ENCODE measurements at regions not wholly inside any gene's neighbourhood (a gene's known extent, or its start where the extent isn't known, plus 50 kb on each side); places are given as distances from the start of the nearest gene placed in this dataset.
A peak's percentile ranks its signal among the peaks of the same experiment; 100 is the strongest.
"Not testable (repeated sequence)": the region's sequence is repeated elsewhere in the genome, so short reads cannot be mapped to it uniquely, and the experiment has no call there.

DNA sequence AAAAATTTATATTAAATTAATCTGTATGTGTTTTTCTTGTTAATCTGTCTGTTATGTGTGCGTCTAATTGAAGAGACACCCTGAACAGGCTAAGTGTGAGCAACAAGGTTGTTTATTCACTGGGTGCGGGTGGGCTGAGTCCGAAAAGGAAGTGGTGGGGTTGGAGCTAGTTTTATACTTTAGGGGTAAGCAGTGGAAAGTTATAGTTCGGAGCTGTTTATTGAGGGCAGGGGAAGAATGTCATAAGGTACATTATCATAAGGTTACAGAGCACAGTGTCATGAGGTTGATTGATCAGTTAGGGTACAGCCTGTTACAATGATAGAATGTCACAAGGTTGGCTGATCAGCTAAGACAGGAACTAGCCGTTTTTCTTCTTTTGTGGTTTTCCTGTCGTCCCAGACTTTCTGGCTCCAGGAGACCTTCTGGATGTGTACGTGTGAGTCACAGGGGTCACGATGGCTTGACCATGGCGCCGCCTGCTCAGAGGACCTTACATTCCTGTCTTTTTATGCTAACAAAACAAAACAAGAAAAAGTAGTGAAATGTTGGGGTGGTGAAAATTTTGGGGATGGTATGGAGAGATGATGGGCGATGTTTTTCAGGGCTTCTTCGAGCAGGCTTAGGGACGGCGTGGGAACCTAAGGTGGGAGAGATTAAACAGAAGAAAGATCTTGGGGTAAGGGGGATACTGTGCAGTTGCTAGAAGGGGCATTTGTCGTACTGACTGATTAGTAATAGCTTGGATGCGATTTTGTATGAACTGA is 754.0 kb upstream of the ADGRB3 start:
- BruUV-seq (replicated peaks) = no TSS peak
- no peaks in the 10 kb centered on the region for H3K36me3 ChIP-seq (ENCODE audit: control insufficient read depth in 2 of 2, extremely low read depth in 1 of 2, insufficient read depth in 2 of 2, low read length in 2 of 2)
- H3K27me3 ChIP-seq (ENCODE audit: control insufficient read depth in 2 of 2, insufficient read depth in 2 of 2, low read length in 2 of 2) = no peaks in the 10 kb centered on the region
- H4K20me1 ChIP-seq (replicated peaks; ENCODE audit: control insufficient read depth, extremely low read depth, insufficient read depth, low read length) = no peaks in the 10 kb centered on the region
- TF ChIP-seq POLR2AphosphoS5 (IDR thresholded peaks at IDR 0.05; ENCODE audit: insufficient read depth, low read depth, low read length) (no peak), EZH2 (IDR thresholded peaks at IDR 0.05; ENCODE audit: borderline replicate concordance, low read depth, low read length, severe bottlenecking) (no peak), FOS (IDR thresholded peaks at IDR 0.05; ENCODE audit: borderline replicate concordance, insufficient read depth, low read length) (no peak)
- TF ChIP-seq, protein P1, sequence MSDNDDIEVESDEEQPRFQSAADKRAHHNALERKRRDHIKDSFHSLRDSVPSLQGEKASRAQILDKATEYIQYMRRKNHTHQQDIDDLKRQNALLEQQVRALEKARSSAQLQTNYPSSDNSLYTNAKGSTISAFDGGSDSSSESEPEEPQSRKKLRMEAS (IDR thresholded peaks at IDR 0.05; ENCODE audit: insufficient read depth, insufficient read length) = no peak
- intact Hi-C loops (cut with micrococcal nuclease) (no loop called here), dilution Hi-C loops (cut with MboI; ENCODE audit: extremely low pct_ligation_motif_present, low sequenced_read_pairs) (no loop called here)
- no peak overlapping the region for H3K4me3 ChIP-seq (replicated peaks in 1 of 3; ENCODE audit: insufficient read depth in 1 of 3, low read depth in 1 of 3, low read length in 3 of 3)
- no peak overlapping the region for H2AFZ ChIP-seq (ENCODE audit: low read depth, low read length)
- POLR2A ChIA-PET = no interaction called here
- H3K9me1 ChIP-seq (replicated peaks; ENCODE audit: control insufficient read depth, extremely low read depth, insufficient read depth, low read length) = no peaks in the 10 kb centered on the region
- no peak overlapping the region for H3K4me2 ChIP-seq (ENCODE audit: insufficient read depth, low read length)
- H3K79me2 ChIP-seq (ENCODE audit: control insufficient read depth, insufficient read depth, low read length) = no peaks in the 10 kb centered on the region
- H3K4me1 ChIP-seq (ENCODE audit: control insufficient read depth, extremely low read depth, insufficient read depth, low read length) = no peaks in the 10 kb centered on the region
- peak; percentile 2 for DNase-seq (ENCODE audit: low read depth, low spot score)
- peak overlapping the region; percentile 37 for H3K27ac ChIP-seq (ENCODE audit: insufficient read depth, low read depth, low read length)
- CTCF ChIA-PET = no interaction called here
- no peak overlapping the region for H3K9ac ChIP-seq (replicated peaks; ENCODE audit: extremely low read depth, insufficient read depth, low read length)
- H3K9me3 ChIP-seq (replicated peaks; ENCODE audit: control insufficient read depth, insufficient read depth, low read length) = peaks cover 2% of the 10 kb centered on the region
- FAIRE-seq = no peak

DNA sequence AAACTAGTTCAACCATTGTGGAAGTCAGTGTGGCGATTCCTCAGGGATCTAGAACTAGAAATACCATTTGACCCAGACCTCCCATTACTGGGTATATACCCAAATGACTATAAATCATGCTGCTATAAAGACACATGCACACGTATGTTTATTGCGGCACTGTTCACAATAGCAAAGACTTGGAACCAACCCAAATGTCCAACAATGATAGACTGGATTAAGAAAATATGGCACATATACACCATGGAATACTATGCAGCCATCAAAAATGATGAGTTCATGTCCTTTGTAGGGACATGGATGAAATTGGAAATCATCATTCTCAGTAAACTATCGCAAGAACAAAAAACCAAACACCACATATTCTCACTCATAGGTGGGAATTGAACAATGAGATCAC is 754.7 kb upstream of the ADGRB3 start:
- H3K4me3 ChIP-seq (replicated peaks in 1 of 3; ENCODE audit: insufficient read depth in 1 of 3, low read depth in 1 of 3, low read length in 3 of 3); CTCF ChIA-PET; H4K20me1 ChIP-seq (replicated peaks; ENCODE audit: control insufficient read depth, extremely low read depth, insufficient read depth, low read length); H3K79me2 ChIP-seq (ENCODE audit: control insufficient read depth, insufficient read depth, low read length); H3K27ac ChIP-seq (ENCODE audit: insufficient read depth, low read depth, low read length); H2AFZ ChIP-seq (ENCODE audit: low read depth, low read length); H3K4me1 ChIP-seq (ENCODE audit: control insufficient read depth, extremely low read depth, insufficient read depth, low read length); DNase-seq (ENCODE audit: low read depth, low spot score); POLR2A ChIA-PET; H3K36me3 ChIP-seq (ENCODE audit: control insufficient read depth in 2 of 2, extremely low read depth in 1 of 2, insufficient read depth in 2 of 2, low read length in 2 of 2); intact Hi-C loops (cut with micrococcal nuclease); dilution Hi-C loops (cut with MboI; ENCODE audit: extremely low pct_ligation_motif_present, low sequenced_read_pairs); H3K4me2 ChIP-seq (ENCODE audit: insufficient read depth, low read length); FAIRE-seq; H3K9me1 ChIP-seq (replicated peaks; ENCODE audit: control insufficient read depth, extremely low read depth, insufficient read depth, low read length); BruUV-seq (replicated peaks); H3K9ac ChIP-seq (replicated peaks; ENCODE audit: extremely low read depth, insufficient read depth, low read length); H3K9me3 ChIP-seq (replicated peaks; ENCODE audit: control insufficient read depth, insufficient read depth, low read length); H3K27me3 ChIP-seq (ENCODE audit: control insufficient read depth in 2 of 2, insufficient read depth in 2 of 2, low read length in 2 of 2): not testable (repeated sequence)

DNA sequence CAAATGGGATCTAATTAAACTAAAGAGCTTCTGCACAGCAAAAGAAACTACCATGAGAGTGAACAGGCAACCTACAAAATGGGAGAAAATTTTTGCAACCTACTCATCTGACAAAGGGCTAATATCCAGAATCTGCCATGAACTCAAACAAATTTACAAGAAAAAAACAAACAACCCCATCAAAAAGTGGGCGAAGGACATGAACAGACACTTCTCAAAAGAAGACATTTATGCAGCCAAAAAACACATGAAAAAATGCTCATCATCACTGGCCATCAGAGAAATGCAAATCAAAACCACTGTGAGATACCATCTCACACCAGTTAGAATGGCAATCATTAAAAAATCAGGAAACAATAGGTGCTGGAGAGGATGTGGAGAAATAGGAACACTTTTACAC is 755.2 kb upstream of the ADGRB3 start:
- intact Hi-C loops (cut with micrococcal nuclease); H3K4me1 ChIP-seq (ENCODE audit: control insufficient read depth, extremely low read depth, insufficient read depth, low read length); H3K4me2 ChIP-seq (ENCODE audit: insufficient read depth, low read length); H3K27me3 ChIP-seq (ENCODE audit: control insufficient read depth in 2 of 2, insufficient read depth in 2 of 2, low read length in 2 of 2); POLR2A ChIA-PET; H3K9me1 ChIP-seq (replicated peaks; ENCODE audit: control insufficient read depth, extremely low read depth, insufficient read depth, low read length); H2AFZ ChIP-seq (ENCODE audit: low read depth, low read length); H3K36me3 ChIP-seq (ENCODE audit: control insufficient read depth in 2 of 2, extremely low read depth in 1 of 2, insufficient read depth in 2 of 2, low read length in 2 of 2); H3K9me3 ChIP-seq (replicated peaks; ENCODE audit: control insufficient read depth, insufficient read depth, low read length); H3K79me2 ChIP-seq (ENCODE audit: control insufficient read depth, insufficient read depth, low read length); H3K27ac ChIP-seq (ENCODE audit: insufficient read depth, low read depth, low read length); H3K9ac ChIP-seq (replicated peaks; ENCODE audit: extremely low read depth, insufficient read depth, low read length); BruUV-seq (replicated peaks); H4K20me1 ChIP-seq (replicated peaks; ENCODE audit: control insufficient read depth, extremely low read depth, insufficient read depth, low read length); H3K4me3 ChIP-seq (replicated peaks in 1 of 3; ENCODE audit: insufficient read depth in 1 of 3, low read depth in 1 of 3, low read length in 3 of 3); FAIRE-seq; DNase-seq (ENCODE audit: low read depth, low spot score); dilution Hi-C loops (cut with MboI; ENCODE audit: extremely low pct_ligation_motif_present, low sequenced_read_pairs); CTCF ChIA-PET: not testable (repeated sequence)

All from endothelial cell of umbilical vein (primary cell).